ENCODE measurements at regions not wholly inside any gene's neighbourhood (a gene's known extent, or its start where the extent isn't known, plus 50 kb on each side); places are given as distances from the start of the nearest gene placed in this dataset.

DNA sequence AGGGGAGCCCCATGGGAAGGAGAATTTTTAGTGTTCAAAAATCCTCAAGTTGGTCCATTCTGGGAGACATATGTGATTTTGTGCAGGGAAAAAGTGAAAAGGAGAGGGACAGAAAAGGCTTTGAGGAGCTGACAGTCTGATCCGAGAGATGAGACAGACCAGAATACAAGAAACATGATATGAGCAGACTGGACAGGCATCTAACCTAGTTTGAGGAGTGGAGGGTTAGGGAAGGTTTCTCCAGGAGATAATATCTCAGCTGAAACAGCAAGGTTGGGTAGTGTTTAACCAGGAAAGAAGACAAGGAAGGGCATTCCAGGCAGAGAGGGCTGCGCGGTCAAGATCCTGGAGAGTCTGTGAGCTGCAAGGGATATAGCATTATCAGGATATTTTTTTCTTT is 101.4 kb upstream of the NCAM1 start:
- DNase-seq (ENCODE audit: low spot score) = no peak

DNA sequence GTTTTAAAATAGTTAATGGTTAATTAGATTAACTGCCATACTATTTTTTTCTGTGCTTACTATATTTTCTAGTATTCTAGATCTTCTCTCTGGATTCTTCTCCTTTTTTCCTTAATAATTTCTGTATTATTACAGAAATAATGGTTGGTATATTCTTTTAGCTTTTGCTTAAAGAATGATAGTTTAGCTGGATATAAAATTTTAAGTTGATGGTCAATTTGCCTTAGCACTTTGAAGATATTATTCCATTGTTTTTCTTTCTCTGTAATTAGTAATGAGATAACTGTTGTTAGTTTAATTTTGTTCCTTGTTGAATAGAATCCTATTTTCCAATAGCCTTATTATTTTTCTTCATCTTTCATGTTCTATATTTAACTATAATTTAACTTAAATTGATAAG is 99.9 kb upstream of the NCAM1 start:
- no peak for DNase-seq (ENCODE audit: low spot score)

DNA sequence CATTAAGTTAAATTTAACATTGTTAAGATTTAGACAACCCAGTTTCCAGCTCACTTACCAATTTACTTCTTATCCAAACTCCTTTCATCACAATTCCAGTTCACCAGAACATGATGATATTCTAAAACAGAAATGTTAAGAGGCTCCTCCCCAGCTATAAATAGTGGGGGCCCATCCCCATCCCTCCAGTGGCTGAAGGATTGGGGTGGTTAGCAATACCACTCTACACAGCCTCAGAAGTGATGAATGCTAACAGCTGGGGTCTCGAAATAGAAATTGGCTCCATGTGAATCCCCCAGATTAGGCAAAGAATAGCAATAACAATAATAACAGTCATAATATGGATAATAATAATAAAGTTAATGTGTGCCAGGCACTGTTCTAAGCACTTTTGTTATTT is 97.9 kb upstream of the NCAM1 start:
- DNase-seq (ENCODE audit: low spot score) = no peak

DNA sequence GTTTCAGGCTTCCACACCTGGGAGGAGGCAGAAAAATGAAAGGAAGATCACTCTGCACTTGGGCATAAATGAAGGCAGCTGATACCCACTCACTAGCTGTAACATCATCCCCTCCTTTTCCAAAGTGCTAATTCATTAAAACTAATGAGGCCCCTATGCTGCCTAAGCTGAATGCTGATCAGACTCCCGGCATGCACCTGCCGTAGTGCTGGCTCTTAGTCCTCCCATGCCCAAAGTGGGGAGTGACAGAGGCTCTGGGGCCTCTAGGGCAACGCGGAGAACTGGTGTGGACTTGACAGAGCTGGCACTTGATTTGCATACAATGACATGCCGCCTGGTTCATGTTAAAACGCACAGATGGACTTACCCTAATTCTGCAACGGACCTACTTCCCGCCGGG is 96.5 kb upstream of the NCAM1 start:
- no peak for DNase-seq (ENCODE audit: low spot score)

DNA sequence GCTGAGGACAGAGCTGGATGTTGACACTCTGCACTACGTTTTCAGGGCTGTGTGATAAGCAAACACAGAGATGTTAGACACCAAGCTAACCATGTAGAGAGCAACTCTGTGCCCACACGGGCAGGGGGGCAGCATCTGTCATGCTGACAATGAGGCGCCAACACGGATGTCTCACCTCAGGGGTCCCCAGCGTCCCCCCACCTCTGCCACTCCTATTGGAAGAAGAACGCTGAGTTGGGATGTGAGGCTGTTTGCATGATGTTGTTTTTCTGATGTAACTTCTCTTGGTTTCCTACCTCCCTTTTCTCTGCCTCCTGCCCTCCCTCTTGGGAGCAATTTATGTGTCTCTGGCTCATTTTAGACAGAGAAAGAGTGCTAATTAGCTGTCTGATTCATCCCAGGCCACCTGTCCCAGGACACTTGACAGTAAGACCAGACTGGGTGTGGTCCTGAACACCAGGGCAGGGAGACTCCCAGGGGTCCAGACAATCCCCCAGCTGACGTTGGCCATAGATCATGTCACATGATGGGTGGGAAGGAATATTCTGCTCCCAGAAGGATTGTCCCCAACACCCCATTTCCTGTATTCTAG is 89.2 kb upstream of the NCAM1 start:
- DNase-seq (ENCODE audit: low spot score) = no peak

DNA sequence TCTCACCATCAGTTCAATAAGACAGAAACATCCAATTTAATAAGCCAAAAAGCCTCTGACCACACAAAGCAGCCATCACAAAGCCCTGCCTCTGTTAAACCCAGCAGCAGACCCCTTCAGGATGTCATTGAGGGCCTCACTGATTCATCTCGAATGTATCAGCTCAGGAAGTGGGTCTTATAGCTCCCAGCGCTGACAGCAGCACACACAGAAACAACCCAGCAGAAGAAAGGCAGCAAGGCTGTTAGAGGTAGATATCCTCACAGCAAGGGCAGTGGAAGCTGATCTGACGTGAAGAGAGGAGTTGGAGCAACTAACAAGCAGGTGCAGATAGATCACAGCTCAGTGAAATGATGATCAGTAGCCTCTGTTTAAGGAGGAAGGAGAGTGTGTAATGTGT is 86.2 kb upstream of the NCAM1 start:
- no peak for DNase-seq (ENCODE audit: low spot score)

DNA sequence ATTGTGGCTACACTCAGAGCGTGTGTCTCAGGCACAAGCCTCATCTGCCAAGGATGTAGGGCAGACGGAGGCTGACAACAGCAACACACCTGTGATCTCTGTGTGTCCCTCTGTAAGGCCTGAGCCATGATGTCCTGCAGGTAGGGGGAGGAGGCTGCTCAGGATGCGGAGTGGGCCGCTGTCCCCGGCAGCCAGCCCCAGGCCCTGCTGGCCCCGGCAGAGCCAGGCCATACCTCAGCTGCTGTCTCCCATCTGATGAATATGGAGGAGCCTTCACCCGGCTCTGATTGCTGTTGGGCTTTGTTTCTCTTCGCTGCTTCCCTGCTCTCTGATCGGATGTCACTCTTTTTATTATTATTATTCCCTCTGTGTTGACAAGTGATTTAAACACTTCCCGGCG is 83.6 kb upstream of the NCAM1 start:
- DNase-seq (ENCODE audit: low spot score) = no peak

DNA sequence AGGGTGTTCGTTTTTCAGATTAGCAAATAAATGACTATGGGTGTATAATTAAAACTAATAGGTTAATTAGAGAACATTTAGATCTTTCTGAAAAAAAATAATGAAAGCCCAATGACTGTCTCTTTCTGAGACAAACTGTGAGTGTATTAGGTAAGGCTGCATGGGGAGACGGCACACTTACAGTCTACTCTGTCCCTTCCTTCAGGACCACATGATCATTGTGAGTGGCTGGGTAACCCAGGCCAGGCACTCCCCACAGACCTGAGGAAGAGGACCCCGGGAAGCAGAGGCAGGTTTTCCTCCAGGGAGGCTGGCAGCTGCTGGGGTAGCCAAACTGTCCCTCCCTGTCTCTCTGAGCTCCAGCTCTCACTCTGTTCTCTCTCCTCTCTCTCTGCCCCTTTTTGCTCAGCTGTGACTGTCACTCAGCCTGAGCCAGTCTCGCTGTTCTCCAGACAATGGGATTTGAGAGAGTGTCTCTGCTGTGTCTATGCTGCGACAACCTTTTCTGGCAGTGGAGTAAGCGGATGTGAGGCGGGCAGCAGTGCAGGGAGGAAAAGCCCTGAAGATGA is 83.1 kb upstream of the NCAM1 start:
- no peak for DNase-seq (ENCODE audit: low spot score)

DNA sequence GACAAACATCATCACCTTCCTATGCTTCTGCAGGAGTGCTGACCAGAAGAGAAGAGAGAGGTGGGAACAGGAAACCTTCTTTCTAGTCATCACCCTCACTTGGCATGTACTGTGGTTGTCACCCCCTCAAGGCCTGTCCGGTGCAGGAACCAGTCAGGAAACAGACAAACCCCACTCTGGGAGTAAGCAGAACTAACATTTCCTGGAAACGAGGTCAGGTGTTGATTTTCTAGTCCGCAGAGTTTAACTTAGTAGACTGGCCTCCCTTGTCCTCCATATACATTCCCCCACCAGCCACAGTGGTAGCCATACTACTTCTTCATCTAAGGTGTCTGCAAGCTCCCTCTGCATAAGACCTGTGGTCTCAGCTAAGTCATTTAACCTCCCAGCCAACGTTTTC is 80.7 kb upstream of the NCAM1 start:
- DNase-seq (ENCODE audit: low spot score) = no peak

DNA sequence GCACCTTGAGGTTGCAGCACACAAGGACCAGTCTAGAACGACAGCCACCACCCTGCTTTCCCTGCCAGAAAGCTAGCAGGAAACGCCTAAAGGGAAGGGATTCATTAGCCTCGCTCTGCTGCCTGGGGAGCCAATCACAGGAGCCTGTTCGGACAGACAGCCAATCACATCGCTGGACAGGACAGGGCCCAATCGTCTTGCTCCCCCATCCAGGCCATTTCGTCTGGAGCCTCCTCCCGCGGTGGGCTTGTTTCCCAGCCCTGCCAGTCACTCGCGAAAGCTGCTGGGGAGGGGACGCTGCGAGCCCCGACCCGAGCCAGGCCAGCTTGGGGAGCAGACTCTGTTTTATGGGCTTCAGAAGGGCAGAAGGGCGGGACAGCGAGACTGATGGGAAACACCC is 79.8 kb upstream of the NCAM1 start:
- DNase-seq (ENCODE audit: low spot score) = no peak

DNA sequence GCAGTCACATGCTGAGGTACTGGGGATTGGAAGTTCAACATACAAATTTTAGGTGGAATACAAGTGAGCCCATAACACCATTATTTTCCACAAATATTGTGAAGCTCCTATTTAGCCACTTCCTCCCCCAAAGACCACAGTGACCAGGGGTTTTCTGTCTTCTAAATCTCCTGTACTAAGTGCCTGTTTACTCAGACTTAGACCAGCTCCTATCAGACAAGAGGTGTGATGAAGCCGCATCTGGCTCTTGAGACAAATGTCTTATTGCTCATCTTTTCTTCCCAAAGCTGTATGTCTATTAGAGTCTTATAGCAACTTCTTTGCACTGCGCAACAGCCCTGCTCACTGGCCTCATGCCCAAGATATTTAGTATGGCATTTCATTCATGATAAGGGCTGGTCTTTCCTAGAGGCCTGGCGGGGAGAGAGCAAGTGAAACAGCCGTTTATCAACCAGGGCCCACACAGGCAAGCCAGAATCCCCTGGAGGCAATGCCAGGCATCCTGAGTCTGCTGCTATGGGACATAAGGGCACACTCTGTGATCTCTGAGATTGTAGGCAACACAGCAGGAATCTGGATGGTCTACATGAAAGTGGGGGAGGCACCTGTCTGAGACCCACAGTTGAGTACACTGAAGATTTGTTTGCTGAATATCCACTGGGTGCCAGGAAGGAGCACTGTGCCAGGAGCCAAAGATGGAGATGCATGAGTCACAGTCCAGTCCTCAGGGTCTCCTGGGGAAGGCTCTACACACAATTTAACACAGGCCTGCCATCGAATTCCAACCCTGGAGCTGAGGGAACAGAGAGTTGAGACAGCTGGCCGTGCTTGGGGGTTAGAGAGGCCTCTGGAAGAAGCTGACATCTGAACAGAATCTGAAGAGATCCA is 78.5 kb upstream of the NCAM1 start:
- no peak for DNase-seq (ENCODE audit: low spot score)

DNA sequence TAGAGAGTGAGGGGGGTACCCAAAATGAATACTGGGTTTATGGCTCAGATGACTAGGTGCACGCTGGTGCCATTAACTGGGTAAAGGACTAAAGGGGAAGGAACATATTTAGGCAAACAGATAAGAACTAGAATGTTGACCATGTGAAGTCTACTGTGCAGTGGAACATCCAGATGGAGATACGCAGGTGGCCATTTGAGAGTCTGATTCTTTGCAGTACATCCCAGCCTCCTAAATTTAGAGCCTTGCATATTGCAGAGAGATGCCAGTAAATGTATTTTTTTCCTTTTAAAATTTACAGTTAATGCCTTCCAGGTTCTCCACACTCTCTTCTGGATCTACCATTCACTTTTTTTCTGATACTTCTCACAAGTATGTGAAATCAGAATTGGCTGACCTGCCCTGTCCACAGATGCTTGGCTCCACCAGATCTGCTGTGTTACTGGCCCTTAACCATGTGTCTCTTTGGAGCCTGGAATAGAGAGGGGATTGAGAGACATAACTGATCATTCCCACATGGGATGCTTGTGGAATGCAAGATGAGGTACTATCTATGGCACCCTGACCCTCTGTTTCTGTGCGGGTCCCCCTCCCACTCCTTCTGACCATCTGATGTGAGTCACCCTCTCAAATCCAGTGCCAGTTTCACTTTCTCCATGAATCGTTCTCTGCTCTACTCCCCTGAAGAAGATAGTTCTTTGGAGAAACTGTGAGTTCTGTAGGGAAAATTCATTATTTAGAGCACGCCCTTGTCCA is 77.0 kb upstream of the NCAM1 start:
- DNase-seq (ENCODE audit: low spot score) = no peak

DNA sequence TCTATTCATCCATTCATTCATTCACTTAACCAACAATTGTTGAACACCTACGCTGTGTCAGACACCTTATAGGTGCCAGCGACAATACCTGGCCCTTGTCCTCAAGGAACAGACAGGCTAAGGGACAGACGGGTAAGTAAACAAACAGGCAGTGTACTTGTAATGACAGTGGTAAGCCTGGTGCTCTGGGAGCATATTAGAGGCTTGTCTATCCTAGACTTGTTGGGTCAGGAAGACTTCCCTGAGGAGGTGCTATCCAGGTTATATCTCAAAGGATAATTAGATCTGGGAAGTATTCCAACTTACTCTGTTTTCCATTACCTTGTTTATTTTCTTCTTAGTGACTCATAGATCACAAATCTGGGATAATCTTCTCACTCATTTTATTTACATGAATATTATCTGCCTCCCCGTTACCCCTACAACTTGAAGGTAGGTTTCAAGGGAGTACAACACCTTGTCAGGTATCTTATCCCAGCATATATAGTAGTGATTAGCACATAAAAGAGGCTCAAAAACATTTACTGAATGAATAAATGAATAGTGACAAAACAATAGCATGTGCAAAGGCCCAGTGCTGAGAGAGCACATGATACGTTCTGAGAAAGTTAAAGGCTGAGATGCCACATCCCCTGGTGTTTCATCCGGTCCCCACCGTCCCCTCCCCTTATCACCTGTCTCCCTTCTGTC is 75.3 kb upstream of the NCAM1 start:
- no peak for DNase-seq (ENCODE audit: low spot score)

DNA sequence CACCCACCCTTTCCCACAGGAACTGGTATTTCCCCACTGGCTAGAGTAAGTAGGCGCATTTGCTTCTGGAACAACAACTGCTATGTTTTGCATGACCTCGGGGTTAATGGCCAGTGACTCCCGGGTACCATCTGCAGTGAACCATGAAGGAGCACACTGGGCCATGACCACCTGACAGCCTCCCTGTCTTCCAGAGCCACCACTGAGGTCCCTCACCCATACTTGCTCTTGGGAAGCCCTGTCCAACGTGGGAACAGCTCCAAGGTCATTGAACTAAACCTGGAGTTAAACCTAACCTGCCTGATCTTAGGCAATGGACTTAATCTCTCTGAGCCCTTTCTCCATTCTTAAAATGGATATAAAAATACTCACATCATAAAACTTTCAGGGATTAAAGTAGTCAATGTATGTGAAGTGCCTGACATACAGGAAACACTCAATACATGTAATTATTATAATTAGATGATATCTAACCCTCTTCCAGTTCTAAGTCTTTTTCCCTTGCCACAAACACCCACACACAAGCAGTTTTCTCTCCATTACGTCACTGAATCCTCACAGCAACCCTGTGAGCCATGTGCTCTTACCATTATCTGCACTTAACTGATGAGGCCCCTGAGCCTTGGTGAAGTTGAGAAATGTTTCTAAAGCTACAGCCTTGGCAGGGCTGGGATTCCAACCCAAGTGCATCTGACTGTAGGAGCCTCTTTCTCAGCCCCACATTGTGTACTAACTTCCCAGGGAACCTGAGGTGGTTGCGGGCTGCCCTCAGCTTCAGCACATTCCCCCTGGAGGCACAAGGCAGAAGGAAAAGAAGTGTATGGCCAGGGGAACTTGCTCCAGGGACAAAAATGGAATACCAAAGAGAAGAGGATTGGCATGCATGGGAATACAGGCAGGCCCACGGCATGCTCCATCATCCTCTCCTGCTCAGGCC is 74.5 kb upstream of the NCAM1 start:
- no peak for DNase-seq (ENCODE audit: low spot score)

DNA sequence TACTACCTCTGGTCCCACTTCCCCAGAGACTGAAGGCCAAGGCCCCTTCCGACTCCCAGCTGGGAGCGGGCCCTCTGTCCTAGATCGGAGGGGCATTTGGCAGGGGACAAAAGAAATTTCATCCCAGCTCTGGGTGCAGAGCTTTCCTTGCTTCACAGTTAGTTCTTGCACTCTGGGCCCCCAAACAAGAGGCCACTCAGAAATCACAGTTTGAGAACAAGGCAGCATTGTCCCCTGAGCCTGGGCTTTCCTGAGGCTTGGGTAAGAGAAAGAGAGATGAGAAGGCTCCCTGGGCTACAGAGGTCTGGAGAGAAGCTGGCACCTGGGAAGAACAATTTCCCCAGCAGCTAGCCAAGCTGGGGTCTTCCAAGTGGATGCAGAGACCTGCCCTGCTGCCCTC is 71.8 kb upstream of the NCAM1 start:
- DNase-seq (ENCODE audit: low spot score) = no peak

DNA sequence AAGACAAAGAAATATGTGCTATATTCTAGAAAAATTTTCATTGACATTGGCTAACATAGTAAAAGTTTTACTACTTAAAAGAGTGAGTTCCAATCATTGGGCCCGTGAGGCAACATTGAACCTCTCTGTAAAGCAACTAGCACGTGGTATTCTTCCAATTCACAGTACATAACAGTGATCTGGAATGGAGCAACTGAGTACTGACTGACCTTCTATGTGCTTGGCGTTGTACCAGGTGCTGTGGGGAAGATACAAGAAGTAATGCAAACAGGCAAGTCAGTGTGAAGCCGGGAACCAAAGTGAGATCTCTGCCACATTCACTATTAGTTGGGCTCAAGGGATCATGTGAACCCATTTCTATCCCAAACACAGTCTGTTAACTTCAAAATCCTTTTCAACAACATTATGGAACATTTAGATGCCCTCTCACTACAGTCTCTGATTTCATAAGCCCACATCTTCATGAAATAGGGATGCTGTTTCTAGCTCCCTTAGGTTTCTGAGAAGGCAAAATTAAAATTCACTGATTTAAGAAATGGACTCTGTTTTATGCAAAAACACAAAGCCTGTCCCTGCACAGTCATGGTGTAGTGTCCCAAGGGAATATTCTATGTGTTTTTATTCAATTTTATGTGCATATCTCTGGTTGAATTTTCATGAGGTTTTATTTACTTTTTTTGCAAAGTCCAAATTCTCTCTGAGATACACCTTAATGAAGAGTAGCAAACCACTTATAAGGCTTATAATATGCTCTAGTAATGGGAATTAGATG is 61.8 kb upstream of the NCAM1 start:
- no peak for DNase-seq (ENCODE audit: low spot score)

DNA sequence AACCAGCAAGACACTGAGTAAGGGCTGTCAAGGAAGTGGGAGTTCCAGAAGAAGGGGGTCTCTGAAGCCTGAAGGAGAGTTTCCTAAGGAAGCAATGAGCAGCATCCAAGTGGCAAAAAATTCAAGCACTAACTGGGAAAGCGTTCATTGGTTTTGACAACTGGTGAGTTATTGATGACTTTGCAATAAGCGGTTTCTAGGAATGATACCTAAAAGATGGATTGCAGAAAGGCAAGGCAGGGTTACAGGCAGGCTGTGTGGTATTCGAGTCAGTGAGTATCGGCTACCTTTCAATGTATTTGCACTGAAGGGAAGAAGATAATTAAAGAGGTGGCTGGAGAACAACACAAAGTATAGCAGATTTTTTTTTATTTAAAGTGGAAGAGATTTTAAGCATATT is 59.3 kb upstream of the NCAM1 start:
- no peak for DNase-seq (ENCODE audit: low spot score)

DNA sequence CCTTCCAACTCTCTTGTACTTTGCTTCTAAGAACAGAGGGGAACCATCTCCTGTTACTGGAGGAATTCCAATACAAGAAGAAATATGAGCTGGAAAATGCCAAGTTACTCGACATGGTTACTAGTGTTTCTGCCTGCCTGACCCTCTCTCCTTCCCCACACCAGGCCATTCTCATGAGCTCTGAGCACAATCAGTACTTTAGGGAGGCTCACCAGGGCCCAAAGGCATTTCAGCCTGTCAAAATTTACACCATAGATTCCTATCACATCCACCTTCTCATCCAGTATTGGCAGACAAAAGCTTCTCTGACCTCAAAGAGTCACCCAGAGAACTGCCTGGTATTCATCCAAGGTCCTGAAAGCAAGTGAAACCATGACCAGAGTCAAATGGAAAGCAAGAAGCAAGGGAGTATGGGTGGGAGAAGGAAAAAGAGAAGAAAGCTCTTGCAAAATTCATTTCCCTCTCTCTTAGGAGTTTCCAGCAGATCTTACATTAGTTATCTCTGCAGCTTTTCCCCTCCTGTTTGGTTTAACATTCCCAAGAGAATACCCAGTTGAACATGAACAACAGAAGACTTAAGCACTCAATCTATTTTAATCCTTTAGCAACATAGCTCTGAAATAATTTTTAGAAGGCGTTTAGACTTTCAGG is 58.7 kb upstream of the NCAM1 start:
- no peak for DNase-seq (ENCODE audit: low spot score)

DNA sequence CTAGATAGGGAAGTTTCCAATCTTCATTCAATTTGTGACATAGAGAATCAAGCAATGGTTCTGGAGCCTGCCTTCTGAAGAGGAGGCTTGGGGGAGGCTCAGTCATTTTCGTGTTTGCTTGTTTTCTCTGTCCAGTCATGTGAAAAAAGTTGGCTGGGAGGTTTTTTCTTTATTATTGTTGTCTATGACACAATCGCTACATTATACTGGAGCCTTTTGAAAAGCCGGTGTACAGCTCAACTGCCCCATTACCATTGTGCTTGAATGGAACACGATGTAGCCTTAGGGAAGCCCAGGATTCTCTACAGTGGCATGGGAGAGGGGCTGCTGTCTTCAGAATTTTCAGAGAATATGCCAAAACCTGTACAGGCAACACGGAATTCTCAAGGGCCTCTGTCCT is 57.9 kb upstream of the NCAM1 start:
- DNase-seq (ENCODE audit: low spot score) = no peak

DNA sequence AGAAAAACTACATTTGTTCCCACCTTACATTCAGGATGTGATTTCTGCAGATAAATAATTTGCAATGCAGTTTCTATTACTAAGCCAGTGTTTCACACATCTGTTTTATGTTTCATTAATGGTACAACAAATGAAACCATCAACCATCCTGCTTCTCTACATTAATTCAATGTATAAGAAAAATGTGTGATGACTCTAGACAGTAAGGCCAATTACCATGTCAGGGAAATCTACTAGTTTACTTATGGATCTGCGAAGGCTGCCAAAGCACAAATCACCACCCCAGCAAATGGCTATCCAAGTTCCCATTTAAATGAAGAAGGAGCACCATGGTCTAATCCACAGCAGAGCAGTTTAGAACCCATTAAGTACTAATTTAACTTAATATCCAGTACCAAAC is 50.1 kb upstream of the NCAM1 start:
- no peak for DNase-seq (ENCODE audit: low spot score)

All from hematopoietic multipotent progenitor cell treated with erythropoietin and hydrocortisone succinate and interleukin-3 and kit ligand, for 17 days (in vitro differentiated cells).